Astrocyte of the spinal cord (primary cell): ENCODE measurements at regions not wholly inside any gene's neighbourhood (a gene's known extent, or its start where the extent isn't known, plus 50 kb on each side); places are given as distances from the start of the nearest gene placed in this dataset.

ENCODE experiments used
- DNase-seq: peaks from one replicate; pipeline ENCODE4 v3.0.0; 2011; ENCODE audit warnings: low read depth, low spot score
- H3K4me3 ChIP-seq: 2 replicates; pipeline ENCODE4 v1.5.1; 2011; ENCODE audit warnings: low read depth, mild to moderate bottlenecking, low read length, moderate library complexity
- in situ Hi-C: cut with HindIII; loops from 2 replicates; pipeline ENCODE4 v1.10.0; 2017; ENCODE audit warnings: low sequenced_read_pairs
- TF ChIP-seq, protein P1 (sequence below): IDR thresholded peaks from 2 replicates; pipeline ENCODE4 v1.5.1; 2012; ENCODE audit warnings: low read depth, mild to moderate bottlenecking, low read length, inconsistent platforms

DNA sequence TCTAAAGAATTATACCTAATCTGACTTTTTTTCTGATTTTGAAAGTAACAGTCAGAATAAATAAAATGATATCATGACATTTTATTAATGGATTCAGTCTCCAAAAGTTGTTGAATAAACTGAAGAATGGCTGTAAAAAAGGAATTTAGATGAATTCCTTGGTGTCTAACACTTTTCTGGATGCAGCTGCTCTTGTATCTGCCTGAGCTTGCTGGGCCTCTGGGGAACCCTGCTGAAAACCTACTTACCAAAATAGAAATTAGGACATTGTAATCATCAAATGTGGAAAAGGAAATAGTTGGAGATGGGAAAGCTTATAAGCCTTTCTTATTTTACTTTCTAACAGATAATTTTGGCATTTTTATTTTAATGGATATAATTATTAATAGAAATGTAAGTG is 315.7 kb upstream of the ANO5 start:
- in situ Hi-C loops = no loop called here
- no peak overlapping the region for H3K4me3 ChIP-seq
- TF ChIP-seq, protein P1, sequence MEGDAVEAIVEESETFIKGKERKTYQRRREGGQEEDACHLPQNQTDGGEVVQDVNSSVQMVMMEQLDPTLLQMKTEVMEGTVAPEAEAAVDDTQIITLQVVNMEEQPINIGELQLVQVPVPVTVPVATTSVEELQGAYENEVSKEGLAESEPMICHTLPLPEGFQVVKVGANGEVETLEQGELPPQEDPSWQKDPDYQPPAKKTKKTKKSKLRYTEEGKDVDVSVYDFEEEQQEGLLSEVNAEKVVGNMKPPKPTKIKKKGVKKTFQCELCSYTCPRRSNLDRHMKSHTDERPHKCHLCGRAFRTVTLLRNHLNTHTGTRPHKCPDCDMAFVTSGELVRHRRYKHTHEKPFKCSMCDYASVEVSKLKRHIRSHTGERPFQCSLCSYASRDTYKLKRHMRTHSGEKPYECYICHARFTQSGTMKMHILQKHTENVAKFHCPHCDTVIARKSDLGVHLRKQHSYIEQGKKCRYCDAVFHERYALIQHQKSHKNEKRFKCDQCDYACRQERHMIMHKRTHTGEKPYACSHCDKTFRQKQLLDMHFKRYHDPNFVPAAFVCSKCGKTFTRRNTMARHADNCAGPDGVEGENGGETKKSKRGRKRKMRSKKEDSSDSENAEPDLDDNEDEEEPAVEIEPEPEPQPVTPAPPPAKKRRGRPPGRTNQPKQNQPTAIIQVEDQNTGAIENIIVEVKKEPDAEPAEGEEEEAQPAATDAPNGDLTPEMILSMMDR = no peak
- DNase-seq = no peak

DNA sequence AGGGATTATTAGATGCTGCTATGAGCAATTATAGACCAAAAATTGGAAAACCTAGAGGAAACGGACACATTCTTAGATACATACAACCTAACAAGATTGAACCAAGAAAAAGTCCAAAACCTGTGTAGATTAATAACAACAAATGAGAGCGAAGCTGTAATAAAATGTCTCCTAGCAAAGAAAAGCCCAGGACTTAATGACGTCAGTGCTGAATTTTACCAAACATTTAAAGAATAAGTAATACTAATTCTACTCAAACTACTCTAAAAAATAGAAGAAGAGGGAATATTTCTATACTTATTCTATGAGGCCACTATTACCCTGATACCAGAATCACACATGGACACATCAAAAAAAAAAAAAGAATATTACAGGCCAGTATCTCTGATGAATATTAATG is 309.5 kb upstream of the ANO5 start:
- no peak overlapping the region for H3K4me3 ChIP-seq
- DNase-seq = no peak
- in situ Hi-C loops = no loop called here
- TF ChIP-seq, protein P1 = no peak

- H3K4me3 ChIP-seq = no peak overlapping the region
- in situ Hi-C loops = no loop called here
- DNase-seq = peak; percentile 13
- TF ChIP-seq, protein P1 = no peak
These were observed 304.1 kb upstream of the ANO5 start for GRCh38 chr11:21888814-21889213.

GRCh38 chr11:21892736-21893564 is 299.9 kb upstream of the ANO5 start:
- in situ Hi-C loops = no loop called here
- DNase-seq = no peak
- TF ChIP-seq, protein P1 = no peak
- no peak overlapping the region for H3K4me3 ChIP-seq

GRCh38 chr11:21893565-21893867 is 299.4 kb upstream of the ANO5 start:
- TF ChIP-seq, protein P1 = no peak
- H3K4me3 ChIP-seq = no peak overlapping the region
- in situ Hi-C loops = no loop called here
- DNase-seq = no peak

DNA sequence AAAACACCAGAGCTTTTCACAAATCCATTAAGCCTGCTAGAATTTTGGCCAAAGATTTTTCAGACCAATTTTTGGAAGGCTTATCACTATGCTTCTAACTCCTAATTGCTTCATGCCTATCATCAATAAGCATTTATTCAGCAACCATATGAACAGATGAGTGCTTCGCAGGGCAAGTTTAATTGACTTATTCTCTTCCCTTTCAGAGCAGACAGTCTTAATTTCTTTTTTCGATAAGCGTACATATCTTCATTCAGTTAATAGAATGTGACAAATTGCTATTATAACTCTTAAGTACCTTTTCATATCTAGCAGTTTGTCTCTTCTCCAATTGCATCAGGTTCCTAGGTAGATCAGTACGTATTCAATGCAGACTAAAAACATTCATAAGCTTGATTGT is 298.4 kb upstream of the ANO5 start:
- TF ChIP-seq, protein P1 = no peak
- no peak for DNase-seq
- no peak overlapping the region for H3K4me3 ChIP-seq
- in situ Hi-C loops = no loop called here
